Cardiac muscle cell (in vitro differentiated cells and primary cell): ENCODE measurements at regions not wholly inside any gene's neighbourhood (a gene's known extent, or its start where the extent isn't known, plus 50 kb on each side); places are given as distances from the start of the nearest gene placed in this dataset.

ENCODE experiments used
- DNase-seq, 2 donors: peaks; one replicate each; pipeline versions ENCODE4 v3.0.0 to v3.0.0-alpha.2; 2010 to 2017; ENCODE audit warnings: low read depth in 1 of 2, low spot score in 1 of 2
- H3K27ac ChIP-seq: fragments of 200-600 bp; sonication (generic); 2 replicates; pipeline ENCODE4 v1.5.1; 2016
- H3K27me3 ChIP-seq: fragments of 200-600 bp; sonication (generic); 2 replicates; pipeline ENCODE4 v1.6.0; 2016; ENCODE audit warnings: control low read depth
- H3K36me3 ChIP-seq: fragments of 200-600 bp; sonication (generic); 2 replicates; pipeline ENCODE4 v1.5.1; 2016; ENCODE audit warnings: control low read depth
- H3K4me1 ChIP-seq: fragments of 200-600 bp; sonication (generic); 2 replicates; pipeline ENCODE4 v1.8.1; 2017; ENCODE audit warnings: low read depth, mild to moderate bottlenecking, mixed run types
- H3K4me3 ChIP-seq: fragments of 200-600 bp; sonication (generic); 2 replicates; pipeline ENCODE4 v1.5.1; 2016; ENCODE audit warnings: mild to moderate bottlenecking
- H3K9me3 ChIP-seq: fragments of 200-600 bp; sonication (generic); 2 replicates; pipeline ENCODE4 v1.5.1; 2017; ENCODE audit warnings: low read depth, mild to moderate bottlenecking, control low read depth
- TF ChIP-seq, protein P1 (sequence below): IDR thresholded peaks from 2 replicates; pipeline ENCODE4 v1.5.1; 2012; ENCODE audit warnings: low read depth, mild to moderate bottlenecking, low read length

- peak overlapping the region; percentile 77 for H3K4me3 ChIP-seq
- peaks cover 8% of the 10 kb centered on the region for H3K4me1 ChIP-seq
- no peaks in the 10 kb centered on the region for H3K27me3 ChIP-seq
- H3K36me3 ChIP-seq = no peaks in the 10 kb centered on the region
- TF ChIP-seq, protein P1, sequence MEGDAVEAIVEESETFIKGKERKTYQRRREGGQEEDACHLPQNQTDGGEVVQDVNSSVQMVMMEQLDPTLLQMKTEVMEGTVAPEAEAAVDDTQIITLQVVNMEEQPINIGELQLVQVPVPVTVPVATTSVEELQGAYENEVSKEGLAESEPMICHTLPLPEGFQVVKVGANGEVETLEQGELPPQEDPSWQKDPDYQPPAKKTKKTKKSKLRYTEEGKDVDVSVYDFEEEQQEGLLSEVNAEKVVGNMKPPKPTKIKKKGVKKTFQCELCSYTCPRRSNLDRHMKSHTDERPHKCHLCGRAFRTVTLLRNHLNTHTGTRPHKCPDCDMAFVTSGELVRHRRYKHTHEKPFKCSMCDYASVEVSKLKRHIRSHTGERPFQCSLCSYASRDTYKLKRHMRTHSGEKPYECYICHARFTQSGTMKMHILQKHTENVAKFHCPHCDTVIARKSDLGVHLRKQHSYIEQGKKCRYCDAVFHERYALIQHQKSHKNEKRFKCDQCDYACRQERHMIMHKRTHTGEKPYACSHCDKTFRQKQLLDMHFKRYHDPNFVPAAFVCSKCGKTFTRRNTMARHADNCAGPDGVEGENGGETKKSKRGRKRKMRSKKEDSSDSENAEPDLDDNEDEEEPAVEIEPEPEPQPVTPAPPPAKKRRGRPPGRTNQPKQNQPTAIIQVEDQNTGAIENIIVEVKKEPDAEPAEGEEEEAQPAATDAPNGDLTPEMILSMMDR = peak; percentile 28
- H3K27ac ChIP-seq = peak overlapping the region; percentile 61
- DNase-seq = peak; percentile 93 to 95
- no peaks in the 10 kb centered on the region for H3K9me3 ChIP-seq
Observed at GRCh38 chr6:14210663-14211561, 93.3 kb downstream of the CD83 start.

DNA sequence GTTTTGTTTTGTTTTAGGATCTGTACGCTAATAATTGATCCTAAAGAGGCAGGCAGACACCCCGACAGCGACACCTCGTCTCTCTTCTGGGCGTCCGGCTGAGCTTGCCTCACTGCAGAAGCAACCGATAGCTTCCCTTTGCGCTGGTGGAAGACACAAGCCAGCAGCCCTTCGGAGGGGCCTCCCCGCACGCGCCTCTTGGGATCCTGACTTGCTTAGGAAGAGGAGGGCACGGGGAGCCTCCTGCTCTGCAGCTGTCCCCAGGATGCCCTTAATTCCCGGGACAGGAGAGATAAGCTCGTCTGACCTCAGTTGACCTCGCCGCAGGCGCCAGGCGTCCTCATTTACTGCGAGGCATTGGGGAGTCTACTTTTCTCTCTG is 94.0 kb downstream of the CD83 start:
- peak overlapping the region; percentile 61 for H3K27ac ChIP-seq
- H3K4me3 ChIP-seq = peak overlapping the region; percentile 30
- peak; percentile 61 to 80 for DNase-seq
- no peaks in the 10 kb centered on the region for H3K36me3 ChIP-seq
- H3K4me1 ChIP-seq = peaks cover 8% of the 10 kb centered on the region
- TF ChIP-seq, protein P1 = no peak
- no peaks in the 10 kb centered on the region for H3K27me3 ChIP-seq
- no peaks in the 10 kb centered on the region for H3K9me3 ChIP-seq

- Histone ChIP-seq H3K36me3 (no peaks in the 10 kb centered on the region), H3K9me3 (no peaks in the 10 kb centered on the region), H3K27ac (no peak overlapping the region), H3K4me1 (peaks cover 8% of the 10 kb centered on the region), H3K4me3 (peak overlapping the region; percentile 30), H3K27me3 (no peaks in the 10 kb centered on the region)
- DNase-seq = no peak
- TF ChIP-seq, protein P1 = no peak
Observed at GRCh38 chr6:14212020-14212419, 94.4 kb downstream of the CD83 start.

DNA sequence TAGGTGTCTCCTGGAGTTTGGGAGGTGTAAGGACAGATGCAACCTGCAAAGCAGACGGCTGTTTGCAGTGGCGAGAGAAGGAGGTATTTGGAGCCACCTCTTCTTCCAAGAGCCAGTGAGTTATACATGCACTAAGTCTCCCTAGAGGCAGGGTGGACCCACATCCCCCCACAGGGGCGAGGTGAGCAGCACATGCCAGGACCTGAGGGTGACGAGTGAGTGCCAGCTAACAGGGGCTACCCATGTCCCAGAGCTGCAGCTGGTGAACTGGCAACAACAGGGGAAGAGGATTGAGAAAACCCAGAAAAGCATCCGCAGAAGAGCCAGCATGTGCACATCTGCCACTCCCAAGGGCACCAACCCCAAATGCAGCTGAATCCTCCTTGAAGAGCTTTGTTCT is 95.1 kb downstream of the CD83 start:
- DNase-seq = no peak
- Histone ChIP-seq H3K4me3 (no peak overlapping the region), H3K9me3 (no peaks in the 10 kb centered on the region), H3K4me1 (peaks cover 8% of the 10 kb centered on the region), H3K36me3 (no peaks in the 10 kb centered on the region), H3K27ac (no peak overlapping the region), H3K27me3 (no peaks in the 10 kb centered on the region)
- TF ChIP-seq, protein P1 = no peak

GRCh38 chr6:14216946-14217684 is 99.5 kb downstream of the CD83 start:
- DNase-seq = no peak
- no peak overlapping the region for H3K27ac ChIP-seq
- H3K36me3 ChIP-seq = no peaks in the 10 kb centered on the region
- H3K4me1 ChIP-seq = peaks cover 7% of the 10 kb centered on the region
- H3K4me3 ChIP-seq = no peak overlapping the region
- H3K9me3 ChIP-seq = no peaks in the 10 kb centered on the region
- TF ChIP-seq, protein P1 = no peak
- H3K27me3 ChIP-seq = no peaks in the 10 kb centered on the region
